HG03432 (cell line): ENCODE measurements at regions not wholly inside any gene's neighbourhood (a gene's known extent, or its start where the extent isn't known, plus 50 kb on each side); places are given as distances from the start of the nearest gene placed in this dataset.
"Not testable (repeated sequence)": the region's sequence is repeated elsewhere in the genome, so short reads cannot be mapped to it uniquely, and the experiment has no call there.

ENCODE experiments used
- ATAC-seq: cut with Tn5 transposase; IDR thresholded peaks from one replicate; pipeline ENCODE4 v1.9.1; 2021; ENCODE audit warnings: mild to moderate bottlenecking, moderate library complexity; ENCODE audit not compliant: unreplicated experiment

DNA sequence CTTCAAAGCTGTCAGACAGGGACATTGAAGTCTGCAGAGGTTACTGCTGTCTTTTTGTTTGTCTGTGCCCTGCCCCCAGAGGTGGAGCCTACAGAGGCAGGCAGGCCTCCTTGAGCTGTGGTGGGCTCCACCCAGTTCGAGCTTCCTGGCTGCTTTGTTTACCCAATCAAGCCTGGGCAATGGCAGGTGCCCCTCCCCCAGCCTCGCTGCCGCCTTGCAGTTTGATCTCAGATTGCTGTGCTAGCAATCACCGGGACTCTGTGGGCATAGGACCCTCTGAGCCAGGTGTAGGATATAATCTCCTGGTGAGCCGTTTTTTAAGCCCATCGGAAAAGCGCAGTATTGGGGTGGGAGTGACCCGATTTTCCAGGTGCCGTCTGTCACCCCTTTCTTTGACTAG, 586.8 kb downstream of the ARL4A start:
- ATAC-seq: not testable (repeated sequence)

DNA sequence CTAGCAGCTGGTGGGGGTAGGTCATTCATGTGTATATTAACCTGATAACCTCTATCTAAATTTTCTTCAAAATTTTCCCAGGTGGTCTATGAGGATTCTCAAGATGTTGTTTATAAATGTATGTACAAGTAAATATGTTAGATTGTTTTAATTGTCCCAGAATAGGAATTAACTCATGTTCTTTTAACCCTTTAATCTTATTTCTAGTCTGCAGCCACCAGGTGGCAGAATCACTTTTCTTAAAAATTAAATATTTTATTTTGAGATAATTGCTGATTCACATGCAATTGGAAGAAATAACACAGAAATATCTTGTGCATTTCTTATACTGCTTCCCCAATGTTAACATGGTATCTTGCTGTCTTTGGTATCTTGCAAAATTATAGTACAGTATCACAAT, 589.5 kb downstream of the ARL4A start:
- ATAC-seq: no peak

DNA sequence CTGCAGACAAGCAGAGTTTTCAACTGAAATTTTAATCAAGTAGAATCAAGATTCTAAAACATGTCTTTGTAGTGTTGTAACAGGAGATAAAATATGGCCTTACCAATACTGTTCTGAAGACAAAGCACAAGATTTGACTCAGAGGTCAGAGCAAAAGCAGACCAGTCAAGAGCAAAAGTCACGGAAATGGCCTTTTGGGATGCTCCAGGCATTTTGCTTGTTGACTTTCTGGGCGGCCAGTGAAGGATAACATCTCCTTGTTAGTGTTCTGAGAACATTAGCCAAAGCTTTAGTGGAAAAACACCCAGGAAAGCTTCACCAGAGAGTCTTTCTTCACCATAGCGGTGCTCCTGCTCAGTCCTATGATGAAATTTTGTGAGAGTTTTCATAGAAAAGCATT, 590.6 kb downstream of the ARL4A start:
- no peak for ATAC-seq

DNA sequence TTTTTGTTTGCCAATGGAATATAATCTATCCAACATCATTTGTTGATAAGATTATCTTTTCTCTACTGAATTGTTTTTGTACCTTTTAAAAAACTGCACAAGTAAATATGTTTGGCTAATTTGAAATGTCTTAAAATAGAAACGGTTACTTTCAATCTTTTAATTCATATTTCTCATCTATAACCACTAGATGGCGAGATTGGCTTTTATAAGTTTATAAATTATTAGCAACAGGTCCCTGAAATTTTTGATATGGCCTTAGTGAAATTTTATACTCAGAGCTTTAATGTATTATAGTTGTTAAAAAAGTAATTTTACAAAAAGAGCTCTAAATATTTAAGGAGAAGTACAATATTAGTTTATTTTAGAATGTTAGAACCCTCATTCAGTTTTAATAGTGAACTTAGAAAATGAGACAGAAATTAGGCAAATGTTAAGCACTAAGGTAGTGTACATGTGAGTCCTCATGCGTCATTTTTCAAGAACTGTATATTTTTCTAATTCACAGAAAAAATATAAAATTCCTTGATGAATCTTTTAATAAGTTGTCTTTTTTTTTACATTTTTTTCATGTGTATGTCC, 592.5 kb downstream of the ARL4A start:
- no peak for ATAC-seq

DNA sequence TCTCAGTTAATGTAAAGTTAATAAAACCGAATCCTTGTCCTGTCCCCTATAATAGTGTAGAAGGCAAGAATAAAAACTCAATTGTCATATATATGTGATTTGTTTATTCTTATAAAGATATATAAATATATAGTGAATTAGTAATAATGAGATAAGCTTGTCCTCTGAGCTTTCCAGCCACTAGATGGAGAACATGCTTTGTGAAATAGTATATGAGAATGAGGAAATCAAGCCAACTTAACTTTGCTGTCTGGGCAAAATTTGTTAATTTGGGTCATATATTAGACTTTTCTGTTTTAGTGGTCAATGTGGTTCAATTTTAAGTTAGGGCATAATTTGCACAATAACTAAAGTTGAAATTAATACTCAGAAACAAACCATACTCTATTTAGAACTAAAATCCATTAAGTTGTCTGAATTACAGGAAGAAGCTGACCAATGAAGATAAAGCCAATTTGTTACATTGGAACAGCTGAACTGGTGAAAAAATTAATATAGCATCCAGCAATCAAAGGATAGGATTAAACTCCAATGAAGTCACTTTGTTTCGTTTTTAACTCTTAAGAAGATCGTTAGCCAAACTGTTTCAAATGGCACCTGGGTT, 595.0 kb downstream of the ARL4A start:
- ATAC-seq: no peak

DNA sequence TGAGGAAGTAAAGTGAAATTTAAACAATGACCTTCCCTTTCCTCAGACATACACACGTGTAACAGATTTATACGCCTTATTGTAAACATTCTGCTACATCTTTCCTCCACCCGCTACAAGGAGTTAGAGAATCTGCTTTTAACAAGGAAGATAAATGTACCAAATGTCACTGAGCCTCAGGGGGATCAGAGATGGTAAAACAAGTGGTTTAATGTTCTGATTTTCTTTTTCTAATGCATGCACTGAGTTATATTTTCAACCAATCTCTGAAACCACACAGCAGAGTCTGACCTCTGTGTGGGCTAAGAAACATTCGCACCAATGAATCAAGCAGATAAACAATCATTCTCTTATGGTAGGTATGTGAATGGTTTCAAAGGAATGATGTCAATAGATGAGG, 599.5 kb downstream of the ARL4A start:
- ATAC-seq: no peak

DNA sequence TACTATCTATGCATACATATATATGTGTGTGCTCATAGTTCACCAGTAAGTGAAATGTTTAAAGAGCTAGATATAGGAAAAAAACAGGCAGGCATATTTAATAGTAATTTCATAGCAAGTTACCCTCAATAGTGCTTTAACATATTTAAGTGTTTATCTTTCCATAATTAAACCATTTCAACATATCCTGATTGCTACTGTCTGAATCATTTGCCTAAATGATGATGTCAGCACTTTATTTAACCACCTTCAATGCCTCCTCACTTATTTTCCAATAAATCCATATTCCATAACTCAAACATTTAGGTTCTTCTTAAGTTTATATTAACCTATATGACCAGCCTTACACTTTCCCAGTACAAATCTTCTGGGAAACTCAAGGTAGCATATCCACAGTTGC, 601.1 kb downstream of the ARL4A start:
- no peak for ATAC-seq

DNA sequence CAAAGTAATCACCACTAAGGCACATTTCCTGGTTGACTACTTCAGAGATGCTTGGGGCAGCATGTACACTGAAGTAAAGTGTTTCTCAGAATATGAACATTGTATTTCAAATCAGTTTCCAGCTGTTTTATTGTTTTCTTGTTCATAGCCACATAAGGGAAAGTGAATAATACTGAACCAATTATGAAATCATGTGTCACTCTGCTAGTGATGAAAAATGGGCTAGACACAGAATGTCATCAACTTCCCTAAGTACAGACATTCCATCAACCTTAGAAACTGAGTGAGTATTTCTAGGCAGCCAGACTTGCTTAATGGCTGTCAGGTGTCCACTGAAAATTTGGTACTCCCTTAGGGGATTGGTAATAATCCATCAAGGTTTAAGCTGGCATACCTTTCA, 603.5 kb downstream of the ARL4A start:
- no peak for ATAC-seq

GRCh38 chr7:13293264-13294002, 606.0 kb downstream of the ARL4A start:
- no peak for ATAC-seq

GRCh38 chr7:13307040-13307439, 619.6 kb downstream of the ARL4A start:
- ATAC-seq: no peak

DNA sequence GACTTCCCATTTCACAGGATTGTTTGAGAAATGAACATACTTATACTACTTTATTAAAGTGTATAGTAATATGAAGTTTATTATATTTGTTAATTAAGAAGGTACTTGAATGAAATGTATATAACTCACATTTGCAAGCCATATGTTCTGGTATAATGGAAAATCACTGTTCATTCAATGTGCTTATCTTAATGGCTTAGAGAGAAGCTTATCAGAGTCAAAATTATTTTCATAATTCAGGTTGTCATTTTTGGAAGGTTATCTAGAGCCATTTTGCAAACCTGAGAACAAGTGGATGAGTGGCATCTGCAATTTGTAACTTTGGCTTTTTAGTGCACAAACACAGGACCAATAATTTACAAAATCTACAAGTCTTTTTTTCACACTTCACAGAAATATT, 621.0 kb downstream of the ARL4A start:
- ATAC-seq: no peak

DNA sequence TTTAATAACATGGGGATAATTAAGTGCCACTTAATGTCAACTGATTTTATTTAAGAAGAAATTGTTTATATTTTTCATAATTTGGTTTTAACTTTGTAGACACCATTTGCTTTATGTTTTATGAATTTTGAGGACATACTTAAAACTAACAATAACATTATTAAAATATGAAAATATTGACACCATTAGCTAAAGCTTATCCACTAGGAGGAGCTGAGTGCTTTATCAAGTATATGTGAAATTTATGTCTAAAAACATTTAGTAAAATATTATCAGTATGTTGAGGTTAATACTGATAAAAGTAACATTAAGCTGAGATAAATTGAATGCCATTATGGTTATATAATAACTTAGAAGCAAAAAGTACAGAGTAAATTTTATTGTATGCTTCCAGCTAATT, 622.1 kb downstream of the ARL4A start:
- ATAC-seq: no peak

DNA sequence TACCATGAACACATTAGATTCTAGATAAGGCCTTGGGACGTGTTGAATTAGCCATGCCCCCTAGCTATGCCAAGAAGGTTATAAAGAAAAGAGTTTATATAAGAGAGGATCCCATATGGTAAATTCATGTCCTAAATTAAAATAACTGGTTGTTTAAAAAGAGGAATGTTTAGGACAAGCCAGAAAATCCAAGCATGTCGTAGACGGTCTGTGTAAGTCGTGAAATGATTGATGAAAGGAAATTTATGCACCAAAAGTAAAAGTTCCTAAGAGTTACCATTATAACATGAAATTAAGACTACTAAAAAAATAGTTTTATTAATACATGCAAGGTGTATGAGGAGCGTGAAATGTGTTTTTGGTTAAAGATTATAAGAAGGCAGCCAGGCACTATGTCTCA, 624.9 kb downstream of the ARL4A start:
- no peak for ATAC-seq

DNA sequence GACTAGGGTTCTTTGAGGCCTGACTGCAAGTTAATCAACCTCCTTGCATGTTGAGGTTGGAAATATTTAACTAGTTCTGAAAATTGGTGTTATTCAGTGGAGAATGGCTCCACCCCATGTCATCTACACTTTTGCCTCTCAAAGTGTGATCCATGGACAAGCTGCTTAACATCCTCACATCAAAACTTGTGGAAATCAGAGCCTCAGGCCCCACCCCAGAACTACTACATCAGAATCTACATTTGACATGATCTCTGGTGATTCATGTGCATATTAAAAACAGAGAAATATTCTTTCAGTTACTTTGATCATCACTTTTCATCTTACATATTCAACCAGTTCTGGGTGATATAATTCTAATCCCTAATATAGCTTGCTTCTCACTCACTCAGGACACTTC, 632.9 kb downstream of the ARL4A start:
- ATAC-seq: no peak

DNA sequence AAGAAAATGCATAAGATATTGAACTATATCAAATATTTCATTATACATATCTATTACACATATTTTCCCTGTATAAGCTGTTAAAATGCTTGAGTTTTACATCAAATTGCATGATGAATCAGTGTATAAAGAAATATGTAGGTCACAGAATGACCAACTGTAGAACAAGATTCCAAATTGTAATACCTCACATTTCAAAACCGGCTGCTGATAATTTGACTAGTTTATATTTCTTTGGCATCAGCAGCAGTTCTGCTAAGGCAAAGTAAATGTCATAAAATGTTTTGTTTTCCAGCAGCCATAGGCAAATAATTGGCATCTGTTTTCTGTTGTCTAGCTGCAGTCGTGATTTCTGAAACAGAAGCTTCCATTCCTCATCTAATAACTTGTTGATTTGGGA, 633.9 kb downstream of the ARL4A start:
- ATAC-seq: no peak

DNA sequence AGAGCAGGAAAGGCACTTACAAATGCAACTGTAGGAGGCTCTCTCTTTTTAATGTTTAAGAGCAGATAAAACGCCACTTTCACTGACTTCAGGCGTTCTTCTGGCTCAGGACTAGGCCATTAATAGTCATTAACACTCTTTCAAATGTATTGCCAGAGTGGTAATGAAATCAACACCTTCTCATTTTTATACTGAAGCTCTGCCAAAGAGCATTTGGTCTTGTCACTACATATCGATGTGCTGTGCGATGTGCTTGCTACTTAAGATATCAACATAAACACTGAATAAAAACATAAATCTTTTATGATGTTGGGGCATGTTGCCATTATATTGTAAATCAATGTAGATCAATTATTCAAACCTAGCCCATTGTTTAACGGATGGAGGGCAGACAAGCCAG, 634.7 kb downstream of the ARL4A start:
- ATAC-seq: no peak

DNA sequence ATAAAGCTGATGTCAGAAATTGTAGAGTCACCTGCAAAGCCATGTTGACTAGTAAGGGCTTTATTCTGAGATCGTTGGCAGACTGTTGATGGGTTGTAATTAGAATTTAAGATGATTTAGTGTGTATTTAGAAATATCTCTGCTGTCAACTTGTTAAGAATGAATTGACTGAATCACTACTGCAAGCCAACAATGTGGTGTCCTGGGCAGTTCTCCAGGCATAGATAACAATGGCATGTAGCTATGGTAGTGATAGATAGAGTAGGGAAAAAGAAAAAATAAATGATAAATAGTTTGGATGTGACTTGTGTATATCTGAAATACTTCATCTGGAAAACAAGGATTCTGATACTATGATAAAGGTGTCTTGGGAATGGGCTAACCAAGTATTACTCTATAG, 640.2 kb downstream of the ARL4A start:
- ATAC-seq: no peak

DNA sequence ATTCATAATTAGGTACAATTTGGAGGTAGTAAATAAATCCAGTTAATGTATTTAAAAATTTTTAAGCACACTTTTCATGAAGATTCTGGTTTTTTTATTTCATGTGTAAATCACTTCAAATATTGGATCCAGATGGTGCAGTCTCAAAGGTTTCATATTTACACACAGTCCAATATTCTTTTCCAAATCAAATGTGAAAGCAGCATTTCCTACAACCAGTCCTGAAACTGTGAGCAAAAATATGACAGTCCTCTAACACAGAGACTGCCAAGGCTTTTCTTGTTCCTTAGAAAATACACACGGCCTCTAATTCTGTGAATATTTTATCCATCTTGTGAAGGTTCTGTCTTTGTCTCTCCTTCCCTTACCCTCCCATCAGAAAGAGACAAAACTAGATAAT, 645.9 kb downstream of the ARL4A start:
- no peak for ATAC-seq

- no peak for ATAC-seq
Measured at GRCh38 chr7:13336227-13336626, 648.8 kb downstream of the ARL4A start.

DNA sequence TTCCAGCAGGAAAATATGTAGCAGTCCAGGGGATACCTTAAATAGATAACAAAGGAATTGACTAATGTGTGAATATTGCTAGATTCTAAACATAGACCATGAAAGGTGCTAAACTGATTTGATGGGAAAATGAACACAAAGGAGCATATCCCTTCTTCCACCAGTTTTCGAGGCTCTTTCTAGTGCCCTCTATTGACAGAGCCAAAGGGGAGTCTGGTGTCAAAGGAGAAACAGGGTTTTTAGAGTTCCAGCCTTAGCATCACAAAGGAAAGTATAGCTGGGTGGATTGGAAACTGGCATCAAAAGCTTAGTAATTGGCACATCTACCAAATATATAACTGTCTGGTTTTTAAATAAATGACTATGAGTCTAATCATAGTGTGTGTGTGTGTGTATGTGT, 636.8 kb downstream of the ETV1 start:
- ATAC-seq: no peak

GRCh38 chr7:13359656-13360055, 629.8 kb downstream of the ETV1 start:
- no peak for ATAC-seq

DNA sequence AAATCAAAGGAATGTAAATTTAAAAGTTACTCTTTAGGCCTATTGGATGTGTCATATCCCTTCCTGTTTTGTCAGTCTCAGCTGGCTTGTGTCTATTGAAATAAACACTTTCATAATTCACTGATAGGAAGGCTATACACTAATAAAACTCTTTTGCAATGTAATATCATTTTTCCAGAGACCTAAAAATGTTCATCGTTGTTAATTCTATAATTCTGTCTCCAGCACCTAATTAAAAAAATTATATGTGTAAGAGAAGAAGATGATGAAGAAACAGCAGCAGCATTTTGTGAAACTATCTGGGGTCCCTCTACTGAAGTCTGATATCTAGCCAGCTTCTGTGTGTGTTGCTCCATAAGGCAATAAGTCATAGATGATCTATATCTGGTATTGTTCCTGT, 602.7 kb downstream of the ETV1 start:
- ATAC-seq: no peak

DNA sequence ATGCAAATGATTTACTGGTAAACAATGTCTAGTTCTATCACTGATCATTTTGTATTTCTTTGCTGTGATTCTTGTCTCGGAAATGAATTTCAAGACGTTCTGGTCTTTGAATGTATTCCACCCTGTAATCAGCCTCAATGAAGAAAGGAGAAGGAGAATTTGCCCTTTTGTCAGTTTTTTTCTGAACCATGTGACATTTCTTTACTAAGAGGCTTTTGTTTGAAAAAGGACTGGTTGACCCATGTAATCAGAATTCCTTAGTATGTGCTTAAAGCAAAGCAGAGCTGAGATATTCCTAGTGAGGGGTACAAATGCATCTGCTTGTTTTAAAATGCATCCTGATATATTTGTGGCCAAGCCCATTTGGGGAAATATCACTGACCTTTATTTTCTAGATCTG, 581.6 kb downstream of the ETV1 start:
- ATAC-seq: no peak
